ENCODE measurements at regions not wholly inside any gene's neighbourhood (a gene's known extent, or its start where the extent isn't known, plus 50 kb on each side); places are given as distances from the start of the nearest gene placed in this dataset.

DNA sequence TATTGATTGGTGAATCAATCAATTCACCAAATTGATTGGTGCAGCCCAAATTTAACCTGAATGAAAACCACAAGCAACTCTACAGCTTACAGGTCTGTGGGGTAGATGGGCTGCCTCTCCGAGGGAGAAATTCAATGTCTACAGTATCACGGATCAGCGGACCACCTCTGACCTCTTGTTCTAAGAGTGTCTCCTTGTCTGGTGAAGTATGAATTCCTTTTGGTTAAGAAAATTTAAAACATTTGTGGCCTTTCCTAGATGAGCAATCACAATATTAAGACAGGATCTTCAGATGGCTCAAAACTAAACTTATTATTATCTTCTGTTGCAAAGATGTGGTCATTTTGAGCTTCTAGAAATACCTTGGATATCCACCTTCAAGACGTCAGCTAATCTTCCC lies 153.3 kb downstream of the IL15 start:
- Mint-ChIP-seq H3K27me3 (ENCODE audit: low read depth, unreplicated experiment) (no peaks in the 10 kb centered on the region), H3K36me3 (ENCODE audit: low read depth, unreplicated experiment) (no peaks in the 10 kb centered on the region), H3K4me3 (ENCODE audit: unreplicated experiment) (no peak overlapping the region), H3K27ac (ENCODE audit: unreplicated experiment) (no peak overlapping the region), H3K9me3 (ENCODE audit: unreplicated experiment) (no peaks in the 10 kb centered on the region), H3K4me1 (ENCODE audit: low read depth, unreplicated experiment) (no peaks in the 10 kb centered on the region)
- no peak overlapping the region for H3K9ac ChIP-seq (ENCODE audit: low read length)
- H3K4me3 ChIP-seq (ENCODE audit: insufficient read depth, low read depth, low read length) = no peak overlapping the region
- TF ChIP-seq EZH2 (IDR thresholded peaks at IDR 0.05; ENCODE audit: insufficient read depth, low read length) = no peak
- TF ChIP-seq, protein P1, sequence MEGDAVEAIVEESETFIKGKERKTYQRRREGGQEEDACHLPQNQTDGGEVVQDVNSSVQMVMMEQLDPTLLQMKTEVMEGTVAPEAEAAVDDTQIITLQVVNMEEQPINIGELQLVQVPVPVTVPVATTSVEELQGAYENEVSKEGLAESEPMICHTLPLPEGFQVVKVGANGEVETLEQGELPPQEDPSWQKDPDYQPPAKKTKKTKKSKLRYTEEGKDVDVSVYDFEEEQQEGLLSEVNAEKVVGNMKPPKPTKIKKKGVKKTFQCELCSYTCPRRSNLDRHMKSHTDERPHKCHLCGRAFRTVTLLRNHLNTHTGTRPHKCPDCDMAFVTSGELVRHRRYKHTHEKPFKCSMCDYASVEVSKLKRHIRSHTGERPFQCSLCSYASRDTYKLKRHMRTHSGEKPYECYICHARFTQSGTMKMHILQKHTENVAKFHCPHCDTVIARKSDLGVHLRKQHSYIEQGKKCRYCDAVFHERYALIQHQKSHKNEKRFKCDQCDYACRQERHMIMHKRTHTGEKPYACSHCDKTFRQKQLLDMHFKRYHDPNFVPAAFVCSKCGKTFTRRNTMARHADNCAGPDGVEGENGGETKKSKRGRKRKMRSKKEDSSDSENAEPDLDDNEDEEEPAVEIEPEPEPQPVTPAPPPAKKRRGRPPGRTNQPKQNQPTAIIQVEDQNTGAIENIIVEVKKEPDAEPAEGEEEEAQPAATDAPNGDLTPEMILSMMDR (IDR thresholded peaks at IDR 0.05; ENCODE audit: insufficient read depth, low read depth, low read length) = no peak
- no peaks in the 10 kb centered on the region for H3K36me3 ChIP-seq (ENCODE audit: insufficient read depth, low read length)
- H4K20me1 ChIP-seq (ENCODE audit: insufficient read depth, low read length) = no peaks in the 10 kb centered on the region
- H3K79me2 ChIP-seq (ENCODE audit: insufficient read depth, low read length) = no peaks in the 10 kb centered on the region
- no peak overlapping the region for H3K27ac ChIP-seq (ENCODE audit: low read depth, low read length)
- no peaks in the 10 kb centered on the region for H3K4me1 ChIP-seq (ENCODE audit: insufficient read depth, low read length)
- FAIRE-seq (no peak), DNase-seq (ENCODE audit: low read depth) (no peak)
- H3K27me3 ChIP-seq (ENCODE audit: insufficient read depth, low read length) = no peaks in the 10 kb centered on the region
- H2AFZ ChIP-seq (ENCODE audit: low read depth, low read length) = no peak overlapping the region
- H3K9me3 ChIP-seq (ENCODE audit: insufficient read depth, low read depth, low read length) = no peaks in the 10 kb centered on the region
- H3K4me2 ChIP-seq (ENCODE audit: low read length) = no peak overlapping the region

DNA sequence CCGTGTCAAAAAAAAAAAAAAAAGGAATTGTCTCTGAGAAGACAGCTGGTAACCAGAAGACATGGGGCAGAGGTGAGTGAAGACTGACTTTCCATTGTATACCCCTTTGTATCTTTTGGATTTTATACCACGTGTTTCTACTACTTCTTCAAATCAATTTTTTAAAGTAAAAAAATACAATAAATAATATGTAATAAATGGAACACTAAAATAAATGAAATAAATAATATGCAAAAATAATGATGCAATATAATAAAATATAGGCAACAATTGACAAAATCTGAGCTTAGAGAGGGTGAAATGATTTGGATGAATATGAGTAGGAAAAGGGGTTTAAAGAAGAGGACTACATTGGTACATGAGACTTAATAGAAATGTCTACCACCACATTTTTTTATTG lies 155.8 kb downstream of the IL15 start:
- H3K36me3 Mint-ChIP-seq (ENCODE audit: low read depth, unreplicated experiment) = no peaks in the 10 kb centered on the region
- H4K20me1 ChIP-seq (ENCODE audit: insufficient read depth, low read length) = no peaks in the 10 kb centered on the region
- no peaks in the 10 kb centered on the region for H3K36me3 ChIP-seq (ENCODE audit: insufficient read depth, low read length)
- H3K79me2 ChIP-seq (ENCODE audit: insufficient read depth, low read length) = no peaks in the 10 kb centered on the region
- H3K4me2 ChIP-seq (ENCODE audit: low read length) = no peak overlapping the region
- H3K27ac ChIP-seq (ENCODE audit: low read depth, low read length) = no peak overlapping the region
- no peak for TF ChIP-seq EZH2 (IDR thresholded peaks at IDR 0.05; ENCODE audit: insufficient read depth, low read length)
- TF ChIP-seq, protein P1 (IDR thresholded peaks at IDR 0.05; ENCODE audit: insufficient read depth, low read depth, low read length) = no peak
- no peak overlapping the region for H3K9ac ChIP-seq (ENCODE audit: low read length)
- no peaks in the 10 kb centered on the region for H3K4me1 ChIP-seq (ENCODE audit: insufficient read depth, low read length)
- DNase-seq (ENCODE audit: low read depth) = no peak
- no peaks in the 10 kb centered on the region for H3K4me1 Mint-ChIP-seq (ENCODE audit: low read depth, unreplicated experiment)
- H3K27me3 Mint-ChIP-seq (ENCODE audit: low read depth, unreplicated experiment) = no peaks in the 10 kb centered on the region
- H3K4me3 ChIP-seq (ENCODE audit: insufficient read depth, low read depth, low read length) = no peak overlapping the region
- no peak overlapping the region for H3K4me3 Mint-ChIP-seq (ENCODE audit: unreplicated experiment)
- H2AFZ ChIP-seq (ENCODE audit: low read depth, low read length) = no peak overlapping the region
- no peaks in the 10 kb centered on the region for H3K27me3 ChIP-seq (ENCODE audit: insufficient read depth, low read length)
- no peaks in the 10 kb centered on the region for H3K9me3 Mint-ChIP-seq (ENCODE audit: unreplicated experiment)
- no peak overlapping the region for H3K27ac Mint-ChIP-seq (ENCODE audit: unreplicated experiment)
- no peaks in the 10 kb centered on the region for H3K9me3 ChIP-seq (ENCODE audit: insufficient read depth, low read depth, low read length)
- FAIRE-seq = no peak

DNA sequence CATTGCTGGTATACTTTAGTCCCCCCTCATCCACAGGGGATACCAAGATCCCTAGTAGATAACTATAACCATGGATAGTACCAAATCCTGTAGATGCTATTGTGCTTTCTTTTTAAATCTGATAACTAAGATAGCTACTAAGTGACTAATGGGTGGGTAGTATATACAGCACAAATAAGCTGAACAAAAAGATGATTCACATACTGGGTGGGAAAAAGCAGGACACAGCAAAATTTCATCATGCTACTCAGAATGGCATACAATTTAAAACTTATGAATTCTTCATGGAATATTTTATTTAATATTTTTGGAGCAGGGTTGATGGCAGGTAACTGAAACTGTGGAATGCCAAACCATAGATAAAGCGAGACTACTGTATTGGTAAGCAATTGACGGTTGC lies 161.6 kb downstream of the IL15 start:
- Mint-ChIP-seq H3K9me3 (ENCODE audit: unreplicated experiment) (no peaks in the 10 kb centered on the region), H3K27ac (ENCODE audit: unreplicated experiment) (no peak overlapping the region), H3K4me3 (ENCODE audit: unreplicated experiment) (no peak overlapping the region), H3K36me3 (ENCODE audit: low read depth, unreplicated experiment) (no peaks in the 10 kb centered on the region), H3K27me3 (ENCODE audit: low read depth, unreplicated experiment) (no peaks in the 10 kb centered on the region), H3K4me1 (ENCODE audit: low read depth, unreplicated experiment) (peaks cover 9% of the 10 kb centered on the region)
- no peak for DNase-seq (ENCODE audit: low read depth)
- H3K9me3 ChIP-seq (ENCODE audit: insufficient read depth, low read depth, low read length) = no peaks in the 10 kb centered on the region
- no peak for FAIRE-seq
- no peaks in the 10 kb centered on the region for H3K79me2 ChIP-seq (ENCODE audit: insufficient read depth, low read length)
- H3K27ac ChIP-seq (ENCODE audit: low read depth, low read length) = no peak overlapping the region
- TF ChIP-seq, protein P1 (IDR thresholded peaks at IDR 0.05; ENCODE audit: insufficient read depth, low read depth, low read length) = no peak
- TF ChIP-seq EZH2 (IDR thresholded peaks at IDR 0.05; ENCODE audit: insufficient read depth, low read length) = no peak
- no peaks in the 10 kb centered on the region for H3K36me3 ChIP-seq (ENCODE audit: insufficient read depth, low read length)
- H3K4me3 ChIP-seq (ENCODE audit: insufficient read depth, low read depth, low read length) = no peak overlapping the region
- no peak overlapping the region for H3K4me2 ChIP-seq (ENCODE audit: low read length)
- no peaks in the 10 kb centered on the region for H4K20me1 ChIP-seq (ENCODE audit: insufficient read depth, low read length)
- no peaks in the 10 kb centered on the region for H3K27me3 ChIP-seq (ENCODE audit: insufficient read depth, low read length)
- no peak overlapping the region for H3K9ac ChIP-seq (ENCODE audit: low read length)
- H2AFZ ChIP-seq (ENCODE audit: low read depth, low read length) = no peak overlapping the region
- peaks cover 12% of the 10 kb centered on the region for H3K4me1 ChIP-seq (ENCODE audit: insufficient read depth, low read length)

Measured in astrocyte (in vitro differentiated cells and primary cell).